SU-DHL-6 (cell line): ENCODE measurements at regions not wholly inside any gene's neighbourhood (a gene's known extent, or its start where the extent isn't known, plus 50 kb on each side); places are given as distances from the start of the nearest gene placed in this dataset.

Experiments used
- H2AFZ ChIP-seq: fragments of 200-600 bp; sonication (generic); 2 replicates; pipeline ENCODE4 v1.6.1; 2014; ENCODE audit warnings: low read depth, mild to moderate bottlenecking, moderate library complexity, mixed read lengths, antibody characterized with exemption, low read length; ENCODE audit not compliant: severe bottlenecking
- H3F3A ChIP-seq: fragments of 200-600 bp; shearing (Covaris generic); 2 replicates; pipeline ENCODE4 v1.6.0; 2016; ENCODE audit warnings: antibody characterized with exemption, mild to moderate bottlenecking; ENCODE audit not compliant: insufficient read depth
- H3K27ac ChIP-seq: fragments of 200-600 bp; sonication (generic); 2 replicates; pipeline ENCODE4 v1.5.1; 2016; ENCODE audit warnings: low read depth, mild to moderate bottlenecking, low read length, moderate library complexity, mixed read lengths
- H3K27me3 ChIP-seq: fragments of 200-600 bp; sonication (generic), shearing (Covaris generic); 2 replicates; pipeline ENCODE4 v1.6.0; 2014; ENCODE audit warnings: mild to moderate bottlenecking, low read length
- H3K36me3 ChIP-seq: fragments of 200-600 bp; sonication (generic); 2 replicates; pipeline ENCODE4 v1.6.1; 2014; ENCODE audit warnings: mild to moderate bottlenecking, low read length, mixed read lengths
- H3K4me2 ChIP-seq: fragments of 300-600, 200-600 bp; shearing (Covaris generic), sonication (generic); 2 replicates; pipeline ENCODE4 v1.6.0; 2014; ENCODE audit warnings: low read length, low read depth, mild to moderate bottlenecking; ENCODE audit not compliant: poor library complexity, severe bottlenecking
- H3K4me3 ChIP-seq: fragments of 200-600 bp; sonication (generic); 2 replicates; pipeline ENCODE4 v1.5.1; 2014; ENCODE audit warnings: antibody characterized with exemption, low read length, mild to moderate bottlenecking, mixed read lengths; ENCODE audit not compliant: insufficient read depth, poor library complexity, severe bottlenecking
- H3K79me2 ChIP-seq: fragments of 200-600 bp; sonication (generic); 2 replicates; pipeline ENCODE4 v1.6.1; 2014; ENCODE audit warnings: mild to moderate bottlenecking, low read length, moderate library complexity; ENCODE audit not compliant: insufficient read depth
- H3K9ac ChIP-seq: fragments of 200-600 bp; sonication (generic); 2 replicates; pipeline ENCODE4 v1.7.0; 2014; ENCODE audit warnings: mild to moderate bottlenecking, low read length
- H3K9me2 ChIP-seq: fragments of 200-600 bp; sonication (generic); replicated peaks from 2 replicates; pipeline ENCODE4 v1.6.1; 2014; ENCODE audit warnings: low read length; ENCODE audit not compliant: insufficient read depth
- H3K9me3 ChIP-seq: fragments of 200-600 bp; sonication (generic); 2 replicates; pipeline ENCODE4 v1.6.1; 2014; ENCODE audit warnings: low read length, mixed read lengths; ENCODE audit not compliant: insufficient read depth
- H4K20me1 ChIP-seq: fragments of 200-600 bp; sonication (generic); 2 replicates; pipeline ENCODE4 v1.6.1; 2014; ENCODE audit warnings: low read depth, mild to moderate bottlenecking, antibody characterized with exemption, low read length, moderate library complexity, mixed read lengths
- CTCF ChIP-seq: fragments of 200-600 bp; sonication (generic); IDR thresholded peaks from one replicate; pipeline ENCODE4 v1.5.1; 2017; ENCODE audit warnings: antibody characterized with exemption, mild to moderate bottlenecking, low read length, moderate library complexity; ENCODE audit not compliant: insufficient read depth, poor library complexity, severe bottlenecking
- EZH2phosphoT487 ChIP-seq: fragments of 200-600 bp; sonication (generic), shearing (Covaris generic); conservative IDR thresholded peaks from 2 replicates; pipeline ENCODE4 v1.6.1; 2018; ENCODE audit warnings: mild to moderate bottlenecking, antibody characterized with exemption, low read length, moderate library complexity, mixed read lengths

GRCh38 chr3:102163039-102163817 lies 271.6 kb upstream of the ZPLD1 start:
- Histone ChIP-seq H3K79me2 (no peaks in the 10 kb centered on the region), H3K36me3 (no peaks in the 10 kb centered on the region), H3F3A (no peaks in the 10 kb centered on the region), H3K9me2 (no peaks in the 10 kb centered on the region), H3K27me3 (no peaks in the 10 kb centered on the region), H3K9me3 (no peaks in the 10 kb centered on the region), H3K4me2 (no peak overlapping the region), H3K27ac (no peak overlapping the region), H3K9ac (no peak overlapping the region), H3K4me3 (no peak overlapping the region), H2AFZ (no peak overlapping the region), H4K20me1 (no peaks in the 10 kb centered on the region)
- no peak for TF ChIP-seq CTCF
- TF ChIP-seq EZH2phosphoT487, result no peak

GRCh38 chr3:102163818-102164154 lies 271.0 kb upstream of the ZPLD1 start:
- H3F3A ChIP-seq, result no peaks in the 10 kb centered on the region
- no peaks in the 10 kb centered on the region for H3K79me2 ChIP-seq
- H2AFZ ChIP-seq, result no peak overlapping the region
- no peaks in the 10 kb centered on the region for H3K36me3 ChIP-seq
- no peak overlapping the region for H3K4me3 ChIP-seq
- no peaks in the 10 kb centered on the region for H3K27me3 ChIP-seq
- H3K9me2 ChIP-seq, result no peaks in the 10 kb centered on the region
- no peak overlapping the region for H3K27ac ChIP-seq
- H4K20me1 ChIP-seq, result no peaks in the 10 kb centered on the region
- H3K4me2 ChIP-seq, result no peak overlapping the region
- TF ChIP-seq CTCF (no peak), EZH2phosphoT487 (no peak)
- no peak overlapping the region for H3K9ac ChIP-seq
- no peaks in the 10 kb centered on the region for H3K9me3 ChIP-seq

- no peak overlapping the region for H3K4me3 ChIP-seq
- H3K27me3 ChIP-seq, result no peaks in the 10 kb centered on the region
- no peaks in the 10 kb centered on the region for H3K9me3 ChIP-seq
- H3F3A ChIP-seq, result no peaks in the 10 kb centered on the region
- no peaks in the 10 kb centered on the region for H3K36me3 ChIP-seq
- TF ChIP-seq CTCF (no peak), EZH2phosphoT487 (no peak)
- H4K20me1 ChIP-seq, result no peaks in the 10 kb centered on the region
- H3K79me2 ChIP-seq, result no peaks in the 10 kb centered on the region
- no peaks in the 10 kb centered on the region for H3K9me2 ChIP-seq
- H2AFZ ChIP-seq, result no peak overlapping the region
- no peak overlapping the region for H3K9ac ChIP-seq
- H3K4me2 ChIP-seq, result no peak overlapping the region
- H3K27ac ChIP-seq, result no peak overlapping the region
Measured at GRCh38 chr3:102165367-102165766, 269.4 kb upstream of the ZPLD1 start.
